ENCODE measurements at regions not wholly inside any gene's neighbourhood (a gene's known extent, or its start where the extent isn't known, plus 50 kb on each side); places are given as distances from the start of the nearest gene placed in this dataset.

DNA sequence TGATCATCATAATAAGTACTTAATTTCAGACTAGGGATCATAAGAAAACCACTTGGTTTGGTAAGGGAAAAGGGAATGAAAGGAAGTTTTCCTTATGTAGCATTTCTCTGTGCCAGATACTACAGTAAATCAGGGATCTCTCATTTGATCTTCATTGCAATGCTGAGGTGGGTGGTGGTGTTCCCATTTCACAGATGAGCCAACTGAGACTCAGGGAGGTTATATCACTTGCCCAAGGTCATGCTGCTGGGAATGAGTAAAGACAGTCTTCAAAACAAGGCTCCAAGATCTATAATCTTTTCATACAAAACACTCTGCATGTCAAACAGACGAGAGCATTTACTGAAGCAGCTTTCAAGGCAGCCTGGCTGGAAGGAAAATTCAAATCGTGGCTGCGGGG lies 124.6 kb downstream of the GP2 start:
- TF ChIP-seq, protein P1, sequence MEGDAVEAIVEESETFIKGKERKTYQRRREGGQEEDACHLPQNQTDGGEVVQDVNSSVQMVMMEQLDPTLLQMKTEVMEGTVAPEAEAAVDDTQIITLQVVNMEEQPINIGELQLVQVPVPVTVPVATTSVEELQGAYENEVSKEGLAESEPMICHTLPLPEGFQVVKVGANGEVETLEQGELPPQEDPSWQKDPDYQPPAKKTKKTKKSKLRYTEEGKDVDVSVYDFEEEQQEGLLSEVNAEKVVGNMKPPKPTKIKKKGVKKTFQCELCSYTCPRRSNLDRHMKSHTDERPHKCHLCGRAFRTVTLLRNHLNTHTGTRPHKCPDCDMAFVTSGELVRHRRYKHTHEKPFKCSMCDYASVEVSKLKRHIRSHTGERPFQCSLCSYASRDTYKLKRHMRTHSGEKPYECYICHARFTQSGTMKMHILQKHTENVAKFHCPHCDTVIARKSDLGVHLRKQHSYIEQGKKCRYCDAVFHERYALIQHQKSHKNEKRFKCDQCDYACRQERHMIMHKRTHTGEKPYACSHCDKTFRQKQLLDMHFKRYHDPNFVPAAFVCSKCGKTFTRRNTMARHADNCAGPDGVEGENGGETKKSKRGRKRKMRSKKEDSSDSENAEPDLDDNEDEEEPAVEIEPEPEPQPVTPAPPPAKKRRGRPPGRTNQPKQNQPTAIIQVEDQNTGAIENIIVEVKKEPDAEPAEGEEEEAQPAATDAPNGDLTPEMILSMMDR (IDR thresholded peaks at IDR 0.05; ENCODE audit: extremely low read depth in 1 of 2, insufficient read depth in 1 of 2, low read depth in 1 of 2, low read length in 2 of 2): no peak
- TF ChIP-seq POLR2A (IDR thresholded peaks at IDR 0.05; ENCODE audit: low read depth, low read length) (no peak), POLR2AphosphoS5 (IDR thresholded peaks at IDR 0.05; ENCODE audit: insufficient read depth, low read depth, low read length) (no peak)
